ENCODE measurements at regions not wholly inside any gene's neighbourhood (a gene's known extent, or its start where the extent isn't known, plus 50 kb on each side); places are given as distances from the start of the nearest gene placed in this dataset.
"Not testable (repeated sequence)": the region's sequence is repeated elsewhere in the genome, so short reads cannot be mapped to it uniquely, and the experiment has no call there.

- intact Hi-C loops (cut with DNase I), result loop anchor here (5.0 kb wide), 1 partner anchor 290 kb away; no protein-coding TSS in a partner anchor
These were observed 94.9 kb upstream of the NREP start for GRCh38 chr5:111851631-111852548.

GRCh38 chr5:111848476-111848875 is 91.5 kb upstream of the NREP start:
- intact Hi-C loops (cut with DNase I), result no loop called here
- DNase-seq (ENCODE audit: low spot score), result no peak

More at GRCh38 chr5:111851631-111852548, 94.9 kb upstream of the NREP start:
- DNase-seq (ENCODE audit: low spot score), result no peak

GRCh38 chr5:111847052-111847925 is 90.3 kb upstream of the NREP start:
- DNase-seq (ENCODE audit: low spot score), result no peak
- intact Hi-C loops (cut with DNase I), result no loop called here

- intact Hi-C loops (cut with DNase I), result no loop called here
- DNase-seq (ENCODE audit: low spot score), result no peak
These were observed 83.2 kb upstream of the NREP start for GRCh38 chr5:111840036-111840674.

- no peak for DNase-seq (ENCODE audit: low spot score)
- intact Hi-C loops (cut with DNase I), result no loop called here
These were observed 82.4 kb upstream of the NREP start for GRCh38 chr5:111839438-111839837.

GRCh38 chr5:111836426-111836825 is 79.4 kb upstream of the NREP start:
- intact Hi-C loops (cut with DNase I), result no loop called here

GRCh38 chr5:111834926-111835599 is 78.1 kb upstream of the NREP start:
- no peak for DNase-seq (ENCODE audit: low spot score)
- intact Hi-C loops (cut with DNase I), result no loop called here

More at GRCh38 chr5:111836426-111836825, 79.4 kb upstream of the NREP start:
- no peak for DNase-seq (ENCODE audit: low spot score)

- intact Hi-C loops (cut with DNase I), result no loop called here
- no peak for DNase-seq (ENCODE audit: low spot score)
These were observed 73.3 kb upstream of the NREP start for GRCh38 chr5:111830333-111830732.

- no peak for DNase-seq (ENCODE audit: low spot score)
- intact Hi-C loops (cut with DNase I), result no loop called here
These were observed 72.7 kb upstream of the NREP start for GRCh38 chr5:111829701-111830100.

- DNase-seq (ENCODE audit: low spot score), result no peak
These were observed 69.1 kb upstream of the NREP start for GRCh38 chr5:111826064-111826463.

GRCh38 chr5:111820072-111820471 is 63.1 kb upstream of the NREP start:
- DNase-seq (ENCODE audit: low spot score), result no peak
- intact Hi-C loops (cut with DNase I), result no loop called here

More at GRCh38 chr5:111826064-111826463, 69.1 kb upstream of the NREP start:
- intact Hi-C loops (cut with DNase I), result no loop called here

GRCh38 chr5:111819028-111819427 is 62.0 kb upstream of the NREP start:
- DNase-seq (ENCODE audit: low spot score); intact Hi-C loops (cut with DNase I): not testable (repeated sequence)

- intact Hi-C loops (cut with DNase I), result no loop called here
- DNase-seq (ENCODE audit: low spot score), result no peak
These were observed 56.5 kb upstream of the NREP start for GRCh38 chr5:111813537-111813936.

GRCh38 chr5:111810112-111810511 is 53.1 kb upstream of the NREP start:
- intact Hi-C loops (cut with DNase I), result no loop called here
- DNase-seq (ENCODE audit: low spot score), result no peak

Measured in cardiac septum (tissue), 1 donor.